ENCODE measurements at regions not wholly inside any gene's neighbourhood (a gene's known extent, or its start where the extent isn't known, plus 50 kb on each side); places are given as distances from the start of the nearest gene placed in this dataset.
"Not testable (repeated sequence)": the region's sequence is repeated elsewhere in the genome, so short reads cannot be mapped to it uniquely, and the experiment has no call there.

GRCh38 chr3:674116-674515, 418.7 kb upstream of the CNTN6 start:
- DNase-seq, result no peak

- DNase-seq, result no peak
These were observed 417.0 kb upstream of the CNTN6 start for GRCh38 chr3:675846-676245.

GRCh38 chr3:683770-684169, 409.1 kb upstream of the CNTN6 start:
- DNase-seq, result no peak

GRCh38 chr3:690770-691169, 402.1 kb upstream of the CNTN6 start:
- DNase-seq, result no peak

- no peak for DNase-seq
These were observed 392.3 kb upstream of the CNTN6 start for GRCh38 chr3:700514-700913.

GRCh38 chr3:707041-707440, 385.8 kb upstream of the CNTN6 start:
- DNase-seq, result no peak

GRCh38 chr3:713006-713621, 379.7 kb upstream of the CNTN6 start:
- DNase-seq, result no peak

- no peak for DNase-seq
These were observed 378.7 kb upstream of the CNTN6 start for GRCh38 chr3:713947-714620.

GRCh38 chr3:721086-721485, 371.7 kb upstream of the CNTN6 start:
- DNase-seq, result no peak

GRCh38 chr3:732326-732928, 360.4 kb upstream of the CNTN6 start:
- DNase-seq, result no peak

GRCh38 chr3:733313-733712, 359.5 kb upstream of the CNTN6 start:
- no peak for DNase-seq

- no peak for DNase-seq
These were observed 335.1 kb upstream of the CNTN6 start for GRCh38 chr3:757711-758110.

GRCh38 chr3:759106-759505, 333.7 kb upstream of the CNTN6 start:
- no peak for DNase-seq

- DNase-seq, result not testable (repeated sequence)
These were observed 319.4 kb upstream of the CNTN6 start for GRCh38 chr3:773433-773832.

- no peak for DNase-seq
These were observed 317.5 kb upstream of the CNTN6 start for GRCh38 chr3:775178-775880.

GRCh38 chr3:780505-780904, 312.3 kb upstream of the CNTN6 start:
- DNase-seq, result no peak

GRCh38 chr3:791442-791841, 301.4 kb upstream of the CNTN6 start:
- DNase-seq, result no peak

GRCh38 chr3:792630-793029, 300.2 kb upstream of the CNTN6 start:
- no peak for DNase-seq

GRCh38 chr3:804211-804610, 288.6 kb upstream of the CNTN6 start:
- no peak for DNase-seq

GRCh38 chr3:805326-805725, 287.5 kb upstream of the CNTN6 start:
- DNase-seq, result no peak

- no peak for DNase-seq
These were observed 286.8 kb upstream of the CNTN6 start for GRCh38 chr3:806006-806405.

- DNase-seq, result no peak
These were observed 276.2 kb upstream of the CNTN6 start for GRCh38 chr3:816605-817004.

- DNase-seq, result no peak
These were observed 258.1 kb upstream of the CNTN6 start for GRCh38 chr3:834679-835078.

- DNase-seq, result no peak
These were observed 257.7 kb upstream of the CNTN6 start for GRCh38 chr3:835096-835495.
